ENCODE measurements at regions not wholly inside any gene's neighbourhood (a gene's known extent, or its start where the extent isn't known, plus 50 kb on each side); places are given as distances from the start of the nearest gene placed in this dataset.

- TF ChIP-seq, protein P1, sequence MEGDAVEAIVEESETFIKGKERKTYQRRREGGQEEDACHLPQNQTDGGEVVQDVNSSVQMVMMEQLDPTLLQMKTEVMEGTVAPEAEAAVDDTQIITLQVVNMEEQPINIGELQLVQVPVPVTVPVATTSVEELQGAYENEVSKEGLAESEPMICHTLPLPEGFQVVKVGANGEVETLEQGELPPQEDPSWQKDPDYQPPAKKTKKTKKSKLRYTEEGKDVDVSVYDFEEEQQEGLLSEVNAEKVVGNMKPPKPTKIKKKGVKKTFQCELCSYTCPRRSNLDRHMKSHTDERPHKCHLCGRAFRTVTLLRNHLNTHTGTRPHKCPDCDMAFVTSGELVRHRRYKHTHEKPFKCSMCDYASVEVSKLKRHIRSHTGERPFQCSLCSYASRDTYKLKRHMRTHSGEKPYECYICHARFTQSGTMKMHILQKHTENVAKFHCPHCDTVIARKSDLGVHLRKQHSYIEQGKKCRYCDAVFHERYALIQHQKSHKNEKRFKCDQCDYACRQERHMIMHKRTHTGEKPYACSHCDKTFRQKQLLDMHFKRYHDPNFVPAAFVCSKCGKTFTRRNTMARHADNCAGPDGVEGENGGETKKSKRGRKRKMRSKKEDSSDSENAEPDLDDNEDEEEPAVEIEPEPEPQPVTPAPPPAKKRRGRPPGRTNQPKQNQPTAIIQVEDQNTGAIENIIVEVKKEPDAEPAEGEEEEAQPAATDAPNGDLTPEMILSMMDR (IDR thresholded peaks at IDR 0.05): no peak
- TF ChIP-seq POLR2AphosphoS5 (IDR thresholded peaks at IDR 0.05): no peak
Measured at GRCh38 chr2:204027091-204027490, 90.5 kb downstream of the ICOS start.
